H9 (cell line): ENCODE measurements at regions not wholly inside any gene's neighbourhood (a gene's known extent, or its start where the extent isn't known, plus 50 kb on each side); places are given as distances from the start of the nearest gene placed in this dataset.

Experiments
- DNase-seq: peaks from one replicate; pipeline ENCODE4 v3.0.0-alpha.2; 2017
- H2AFZ ChIP-seq: one replicate; pipeline ENCODE4 v1.6.1; 2013; ENCODE audit warnings: mild to moderate bottlenecking, low read length, control low read depth, moderate library complexity
- H2AK5ac ChIP-seq: 2 replicates; pipeline ENCODE4 v1.6.1; 2013; ENCODE audit warnings: low read length, control low read depth, mixed read lengths; ENCODE audit not compliant: insufficient read length
- H2BK120ac ChIP-seq: one replicate; pipeline ENCODE4 v1.6.1; 2013; ENCODE audit warnings: low read depth, mild to moderate bottlenecking, low read length, control low read depth, inconsistent platforms; ENCODE audit not compliant: poor library complexity, severe bottlenecking
- H2BK12ac ChIP-seq: 2 replicates; pipeline ENCODE4 v1.6.1; 2013; ENCODE audit warnings: low read length, control low read depth, mixed read lengths, low read depth; ENCODE audit not compliant: insufficient read length
- H2BK15ac ChIP-seq: 2 replicates; pipeline ENCODE4 v1.6.1; 2013; ENCODE audit warnings: low read depth, low read length, control low read depth
- H2BK20ac ChIP-seq: one replicate; pipeline ENCODE4 v1.6.1; 2013; ENCODE audit warnings: low read depth, mild to moderate bottlenecking, low read length, control low read depth, inconsistent platforms; ENCODE audit not compliant: poor library complexity, severe bottlenecking
- H2BK5ac ChIP-seq: 2 replicates; pipeline ENCODE4 v1.6.1; 2013; ENCODE audit warnings: low read length, control low read depth, mixed read lengths; ENCODE audit not compliant: insufficient read length
- H3K14ac ChIP-seq: 2 replicates; pipeline ENCODE4 v1.6.1; 2013; ENCODE audit warnings: low read length, control low read depth; ENCODE audit not compliant: insufficient read depth
- H3K18ac ChIP-seq: 2 replicates; pipeline ENCODE4 v1.6.1; 2013; ENCODE audit warnings: low read depth, mild to moderate bottlenecking, mixed read lengths, low read length, control low read depth; ENCODE audit not compliant: insufficient read length
- H3K23ac ChIP-seq: 2 replicates; pipeline ENCODE4 v1.6.1; 2013; ENCODE audit warnings: low read length, control low read depth, mixed read lengths, low read depth; ENCODE audit not compliant: insufficient read length
- H3K23me2 ChIP-seq: 2 replicates; pipeline ENCODE4 v1.6.1; 2013; ENCODE audit warnings: low read depth, mild to moderate bottlenecking, mixed read lengths, low read length, control low read depth; ENCODE audit not compliant: insufficient read length, poor library complexity, severe bottlenecking
- H3K27ac ChIP-seq: 2 replicates; pipeline ENCODE4 v1.5.1; 2013; ENCODE audit warnings: low read length, control low read depth, mixed read lengths, low read depth; ENCODE audit not compliant: insufficient read length
- H3K27me3 ChIP-seq: 2 replicates; pipeline ENCODE4 v1.6.1; 2013; ENCODE audit warnings: low read length, control low read depth, inconsistent platforms; ENCODE audit not compliant: insufficient read depth
- H3K4ac ChIP-seq: 2 replicates; pipeline ENCODE4 v1.6.1; 2013; ENCODE audit warnings: low read depth, mild to moderate bottlenecking, control low read depth, inconsistent platforms, low read length, moderate library complexity
- H3K4me1 ChIP-seq: 2 replicates; pipeline ENCODE4 v1.6.1; 2013; ENCODE audit warnings: low read length, control low read depth, inconsistent platforms; ENCODE audit not compliant: insufficient read depth
- H3K4me2 ChIP-seq: 2 replicates; pipeline ENCODE4 v1.6.1; 2013; ENCODE audit warnings: low read length, control low read depth, mixed read lengths; ENCODE audit not compliant: insufficient read length, insufficient read depth
- H3K56ac ChIP-seq: 2 replicates; pipeline ENCODE4 v1.6.1; 2013; ENCODE audit warnings: low read depth, mild to moderate bottlenecking, mixed read lengths, low read length, control low read depth; ENCODE audit not compliant: insufficient read length
- H3K79me1 ChIP-seq: 2 replicates; pipeline ENCODE4 v1.6.1; 2013; ENCODE audit warnings: low read depth, mild to moderate bottlenecking, moderate library complexity, low read length, control low read depth, inconsistent platforms; ENCODE audit not compliant: insufficient read depth, poor library complexity, severe bottlenecking
- H3K79me2 ChIP-seq: 2 replicates; pipeline ENCODE4 v1.6.1; 2013; ENCODE audit warnings: low read length, control low read depth, inconsistent platforms; ENCODE audit not compliant: insufficient read depth
- H3K9ac ChIP-seq: 2 replicates; pipeline ENCODE4 v1.6.1; 2013; ENCODE audit warnings: low read length, control low read depth, mixed read lengths; ENCODE audit not compliant: insufficient read length; ENCODE audit errors: extremely low read depth
- H3K9me3 ChIP-seq: one replicate; pipeline ENCODE4 v1.6.1; 2013; ENCODE audit warnings: low read depth, low read length, inconsistent platforms; ENCODE audit not compliant: control insufficient read depth
- H3T11ph ChIP-seq: one replicate; pipeline ENCODE4 v1.6.1; 2013; ENCODE audit warnings: mild to moderate bottlenecking, low read length, control low read depth, inconsistent platforms
- H4K20me1 ChIP-seq: one replicate; pipeline ENCODE4 v1.6.1; 2013; ENCODE audit not compliant: control insufficient read depth, insufficient read length, insufficient read depth
- H4K5ac ChIP-seq: 2 replicates; pipeline ENCODE4 v1.6.1; 2013; ENCODE audit warnings: low read depth, mild to moderate bottlenecking, mixed read lengths, low read length, control low read depth; ENCODE audit not compliant: insufficient read length
- H4K8ac ChIP-seq: replicated peaks from 2 replicates; pipeline ENCODE4 v1.6.1; 2013; ENCODE audit warnings: low read length, control low read depth, mixed read lengths, low read depth; ENCODE audit not compliant: insufficient read length
- H4K91ac ChIP-seq: 2 replicates; pipeline ENCODE4 v1.6.1; 2013; ENCODE audit warnings: low read depth, mild to moderate bottlenecking, moderate library complexity, mixed read lengths, low read length, control low read depth; ENCODE audit not compliant: insufficient read length
- H3K27ac Mint-ChIP-seq, 3 experiments: 2 replicates in 2 of 3; 3 replicates in 1 of 3; pipeline ENCODE4 v1.8.0; 2020 to 2021; ENCODE audit warnings: mixed read lengths in 3 of 3, mild to moderate bottlenecking in 1 of 3, moderate library complexity in 1 of 3
- H3K27me3 Mint-ChIP-seq: 2 replicates; pipeline ENCODE4 v1.8.0; 2021; ENCODE audit warnings: low read depth, mild to moderate bottlenecking, moderate library complexity, mixed read lengths
- H3K36me3 Mint-ChIP-seq, 3 experiments: 2 replicates in 2 of 3; 3 replicates in 1 of 3; pipeline ENCODE4 v1.8.0; 2020 to 2021; ENCODE audit warnings: low read depth in 3 of 3, mixed read lengths in 3 of 3; ENCODE audit not compliant: insufficient read depth in 1 of 3
- H3K4me1 Mint-ChIP-seq, 2 experiments: 2 replicates each; pipeline ENCODE4 v1.8.0; 2020; ENCODE audit warnings: mixed read lengths in 2 of 2
- H3K4me3 Mint-ChIP-seq, 2 experiments: 2 replicates in 1 of 2; 3 replicates in 1 of 2; pipeline ENCODE4 v1.8.0; 2020 to 2021; ENCODE audit warnings: mild to moderate bottlenecking in 2 of 2, mixed read lengths in 2 of 2, moderate library complexity in 1 of 2
- H3K9me3 Mint-ChIP-seq, 2 experiments: 2 replicates in 1 of 2; 3 replicates in 1 of 2; pipeline ENCODE4 v1.8.0; 2020; ENCODE audit warnings: mild to moderate bottlenecking in 2 of 2, mixed read lengths in 2 of 2, moderate library complexity in 1 of 2
- CTCF ChIP-seq: fragments of 200-600 bp; sonication (generic); conservative IDR thresholded peaks from 3 replicates; pipeline ENCODE4 v1.8.0; 2021; ENCODE audit warnings: antibody characterized with exemption, mild to moderate bottlenecking
- WGBS: extraction: QIAGEN DNeasy Blood & Tissue Kit; methylation state at CpG from one replicate; pipeline ENCODE4 v1.1.7; 2013; ENCODE audit warnings: missing lambda C conversion rate, low lambda C conversion rate, mixed read lengths; ENCODE audit not compliant: insufficient read length; ENCODE audit errors: extremely low coverage; 5-methylcytosine and 5-hydroxymethylcytosine counted together

- Mint-ChIP-seq H3K4me1 (peaks cover 0 to 11% of the 10 kb centered on the region in 2 experiments; a peak in 2 of 4 replicates), H3K36me3 (no peaks in the 10 kb centered on the region), H3K27me3 (no peaks in the 10 kb centered on the region; the same call in none of the 2 replicates), H3K27ac (no peak overlapping the region), H3K4me3 (no peak overlapping the region), H3K9me3 (no peaks in the 10 kb centered on the region)
- Histone ChIP-seq H3K18ac (no peak overlapping the region), H4K5ac (no peak overlapping the region), H4K8ac (no peak overlapping the region), H3T11ph (no peak overlapping the region), H3K27ac (no peak overlapping the region), H2BK20ac (no peak overlapping the region), H2BK5ac (no peak overlapping the region), H3K4ac (no peak overlapping the region), H2AK5ac (no peak overlapping the region), H3K4me2 (no peak overlapping the region), H2BK15ac (no peak overlapping the region), H3K14ac (no peak overlapping the region), H3K23ac (no peak overlapping the region), H3K79me1 (no peaks in the 10 kb centered on the region), H3K4me1 (no peaks in the 10 kb centered on the region; the same call in 1 of the 2 replicates), H3K9me3 (no peaks in the 10 kb centered on the region), H3K9ac (no peak overlapping the region), H3K27me3 (no peaks in the 10 kb centered on the region), H2BK12ac (no peak overlapping the region), H3K79me2 (no peaks in the 10 kb centered on the region), H3K23me2 (no peaks in the 10 kb centered on the region), H2BK120ac (no peak overlapping the region), H3K56ac (no peak overlapping the region), H4K20me1 (no peaks in the 10 kb centered on the region), H4K91ac (no peak overlapping the region), H2AFZ (no peak overlapping the region)
- WGBS = no CpG with 5 or more reads among the region's 3 CpGs
- no peak for DNase-seq
- TF ChIP-seq CTCF = no peak
Observed at GRCh38 chr5:74382123-74382855, 258.2 kb downstream of the ENC1 start.
